ENCODE measurements at regions not wholly inside any gene's neighbourhood (a gene's known extent, or its start where the extent isn't known, plus 50 kb on each side); places are given as distances from the start of the nearest gene placed in this dataset.

GRCh38 chr1:163914785-163915413 is 593.1 kb downstream of the NUF2 start:
- DNase-seq (ENCODE audit: low read depth in 6 of 9, low spot score in 9 of 9) = no peak
- Histone ChIP-seq H3K27ac (ENCODE audit: low read depth in 1 of 2, low read length in 1 of 2) (no peak overlapping the region), H3K27me3 (ENCODE audit: control insufficient read depth in 2 of 2, insufficient read depth in 1 of 2, low read length in 1 of 2) (no peaks in the 10 kb centered on the region), H3K4me3 (ENCODE audit: low read length in 2 of 2) (no peak overlapping the region), H3K9me3 (ENCODE audit: control insufficient read depth in 2 of 2, insufficient read depth in 1 of 2, low read length in 1 of 2) (no peaks in the 10 kb centered on the region), H3K4me1 (ENCODE audit: control insufficient read depth in 2 of 2, insufficient read depth in 2 of 2, low read length in 2 of 2) (no peaks in the 10 kb centered on the region), H3K36me3 (ENCODE audit: control insufficient read depth in 2 of 2, insufficient read depth in 2 of 2, low read length in 1 of 2) (no peaks in the 10 kb centered on the region)

- DNase-seq (ENCODE audit: low read depth in 6 of 9, low spot score in 9 of 9) = peak in 1 of 9 donors; percentile 8
- no peaks in the 10 kb centered on the region for H3K4me1 ChIP-seq (ENCODE audit: control insufficient read depth in 2 of 2, insufficient read depth in 2 of 2, low read length in 2 of 2)
- no peak overlapping the region for H3K27ac ChIP-seq (ENCODE audit: low read depth in 1 of 2, low read length in 1 of 2)
- no peak overlapping the region for H3K4me3 ChIP-seq (ENCODE audit: low read length in 2 of 2)
- H3K9me3 ChIP-seq (ENCODE audit: control insufficient read depth in 2 of 2, insufficient read depth in 1 of 2, low read length in 1 of 2) = no peaks in the 10 kb centered on the region
- H3K27me3 ChIP-seq (ENCODE audit: control insufficient read depth in 2 of 2, insufficient read depth in 1 of 2, low read length in 1 of 2) = no peaks in the 10 kb centered on the region
- H3K36me3 ChIP-seq (ENCODE audit: control insufficient read depth in 2 of 2, insufficient read depth in 2 of 2, low read length in 1 of 2) = no peaks in the 10 kb centered on the region
Observed at GRCh38 chr1:163922743-163923201, 601.0 kb downstream of the NUF2 start.

- no peak overlapping the region for H3K4me3 ChIP-seq (ENCODE audit: low read length in 2 of 2)
- H3K4me1 ChIP-seq (ENCODE audit: control insufficient read depth in 2 of 2, insufficient read depth in 2 of 2, low read length in 2 of 2) = no peaks in the 10 kb centered on the region
- no peaks in the 10 kb centered on the region for H3K9me3 ChIP-seq (ENCODE audit: control insufficient read depth in 2 of 2, insufficient read depth in 1 of 2, low read length in 1 of 2)
- no peaks in the 10 kb centered on the region for H3K27me3 ChIP-seq (ENCODE audit: control insufficient read depth in 2 of 2, insufficient read depth in 1 of 2, low read length in 1 of 2)
- no peak for DNase-seq (ENCODE audit: low read depth in 6 of 9, low spot score in 9 of 9)
- WGBS = 96% methylated on average over 3 of the region's 3 CpGs
- no peaks in the 10 kb centered on the region for H3K36me3 ChIP-seq (ENCODE audit: control insufficient read depth in 2 of 2, insufficient read depth in 2 of 2, low read length in 1 of 2)
- H3K27ac ChIP-seq (ENCODE audit: low read depth in 1 of 2, low read length in 1 of 2) = no peak overlapping the region
Observed at GRCh38 chr1:163924041-163924440, 602.3 kb downstream of the NUF2 start.

- H3K4me3 ChIP-seq (ENCODE audit: low read length in 2 of 2) = no peak overlapping the region
- no peaks in the 10 kb centered on the region for H3K27me3 ChIP-seq (ENCODE audit: control insufficient read depth in 2 of 2, insufficient read depth in 1 of 2, low read length in 1 of 2)
- WGBS = 90% methylated on average over 1 of the region's 1 CpG
- H3K9me3 ChIP-seq (ENCODE audit: control insufficient read depth in 2 of 2, insufficient read depth in 1 of 2, low read length in 1 of 2) = no peaks in the 10 kb centered on the region
- H3K36me3 ChIP-seq (ENCODE audit: control insufficient read depth in 2 of 2, insufficient read depth in 2 of 2, low read length in 1 of 2) = no peaks in the 10 kb centered on the region
- H3K27ac ChIP-seq (ENCODE audit: low read depth in 1 of 2, low read length in 1 of 2) = no peak overlapping the region
- H3K4me1 ChIP-seq (ENCODE audit: control insufficient read depth in 2 of 2, insufficient read depth in 2 of 2, low read length in 2 of 2) = no peaks in the 10 kb centered on the region
- DNase-seq (ENCODE audit: low read depth in 6 of 9, low spot score in 9 of 9) = no peak
Observed at GRCh38 chr1:163927493-163927892, 605.7 kb downstream of the NUF2 start.

GRCh38 chr1:163928069-163928468 is 606.3 kb downstream of the NUF2 start:
- no peaks in the 10 kb centered on the region for H3K36me3 ChIP-seq (ENCODE audit: control insufficient read depth in 2 of 2, insufficient read depth in 2 of 2, low read length in 1 of 2)
- no peak overlapping the region for H3K4me3 ChIP-seq (ENCODE audit: low read length in 2 of 2)
- H3K4me1 ChIP-seq (ENCODE audit: control insufficient read depth in 2 of 2, insufficient read depth in 2 of 2, low read length in 2 of 2) = no peaks in the 10 kb centered on the region
- H3K9me3 ChIP-seq (ENCODE audit: control insufficient read depth in 2 of 2, insufficient read depth in 1 of 2, low read length in 1 of 2) = no peaks in the 10 kb centered on the region
- DNase-seq (ENCODE audit: low read depth in 6 of 9, low spot score in 9 of 9) = no peak
- H3K27me3 ChIP-seq (ENCODE audit: control insufficient read depth in 2 of 2, insufficient read depth in 1 of 2, low read length in 1 of 2) = no peaks in the 10 kb centered on the region
- no peak overlapping the region for H3K27ac ChIP-seq (ENCODE audit: low read depth in 1 of 2, low read length in 1 of 2)

DNA sequence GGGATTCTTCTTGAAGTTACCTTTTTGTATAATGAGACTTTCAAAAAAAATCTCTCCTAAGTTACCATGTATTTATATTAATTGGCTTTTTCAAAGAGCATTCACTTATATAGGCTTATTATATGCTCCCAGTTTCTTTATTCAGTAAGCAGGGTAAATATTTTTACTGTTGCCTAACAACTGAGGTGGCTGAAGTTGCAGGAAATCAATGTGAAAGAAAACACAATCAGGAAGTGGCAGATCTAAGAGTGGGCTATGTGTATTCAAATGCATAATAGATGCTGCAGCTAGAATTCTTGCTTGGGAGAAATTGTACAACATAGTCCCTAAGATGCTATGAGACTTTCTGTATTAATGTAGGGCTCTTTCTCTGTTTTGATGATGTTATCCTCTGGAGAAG is 606.9 kb downstream of the NUF2 start:
- Histone ChIP-seq H3K27ac (ENCODE audit: low read depth in 1 of 2, low read length in 1 of 2) (no peak overlapping the region), H3K36me3 (ENCODE audit: control insufficient read depth in 2 of 2, insufficient read depth in 2 of 2, low read length in 1 of 2) (no peaks in the 10 kb centered on the region), H3K27me3 (ENCODE audit: control insufficient read depth in 2 of 2, insufficient read depth in 1 of 2, low read length in 1 of 2) (no peaks in the 10 kb centered on the region), H3K4me1 (ENCODE audit: control insufficient read depth in 2 of 2, insufficient read depth in 2 of 2, low read length in 2 of 2) (no peaks in the 10 kb centered on the region), H3K4me3 (ENCODE audit: low read length in 2 of 2) (no peak overlapping the region), H3K9me3 (ENCODE audit: control insufficient read depth in 2 of 2, insufficient read depth in 1 of 2, low read length in 1 of 2) (no peaks in the 10 kb centered on the region)
- no peak for DNase-seq (ENCODE audit: low read depth in 6 of 9, low spot score in 9 of 9)

GRCh38 chr1:163932901-163933300 is 611.1 kb downstream of the NUF2 start:
- 93% methylated on average over 3 of the region's 3 CpGs for WGBS
- H3K27ac ChIP-seq (ENCODE audit: low read depth in 1 of 2, low read length in 1 of 2) = no peak overlapping the region
- H3K9me3 ChIP-seq (ENCODE audit: control insufficient read depth in 2 of 2, insufficient read depth in 1 of 2, low read length in 1 of 2) = no peaks in the 10 kb centered on the region
- H3K36me3 ChIP-seq (ENCODE audit: control insufficient read depth in 2 of 2, insufficient read depth in 2 of 2, low read length in 1 of 2) = no peaks in the 10 kb centered on the region
- no peaks in the 10 kb centered on the region for H3K4me1 ChIP-seq (ENCODE audit: control insufficient read depth in 2 of 2, insufficient read depth in 2 of 2, low read length in 2 of 2)
- H3K4me3 ChIP-seq (ENCODE audit: low read length in 2 of 2) = no peak overlapping the region
- no peaks in the 10 kb centered on the region for H3K27me3 ChIP-seq (ENCODE audit: control insufficient read depth in 2 of 2, insufficient read depth in 1 of 2, low read length in 1 of 2)
- no peak for DNase-seq (ENCODE audit: low read depth in 6 of 9, low spot score in 9 of 9)

GRCh38 chr1:163933437-163933836 is 611.7 kb downstream of the NUF2 start:
- Histone ChIP-seq H3K36me3 (ENCODE audit: control insufficient read depth in 2 of 2, insufficient read depth in 2 of 2, low read length in 1 of 2) (no peaks in the 10 kb centered on the region), H3K4me1 (ENCODE audit: control insufficient read depth in 2 of 2, insufficient read depth in 2 of 2, low read length in 2 of 2) (no peaks in the 10 kb centered on the region), H3K27ac (ENCODE audit: low read depth in 1 of 2, low read length in 1 of 2) (no peak overlapping the region), H3K27me3 (ENCODE audit: control insufficient read depth in 2 of 2, insufficient read depth in 1 of 2, low read length in 1 of 2) (no peaks in the 10 kb centered on the region), H3K4me3 (ENCODE audit: low read length in 2 of 2) (no peak overlapping the region), H3K9me3 (ENCODE audit: control insufficient read depth in 2 of 2, insufficient read depth in 1 of 2, low read length in 1 of 2) (no peaks in the 10 kb centered on the region)
- DNase-seq (ENCODE audit: low read depth in 6 of 9, low spot score in 9 of 9) = no peak
- 70% methylated on average over 3 of the region's 3 CpGs for WGBS

- no peak for DNase-seq (ENCODE audit: low read depth in 6 of 9, low spot score in 9 of 9)
- H3K4me3 ChIP-seq (ENCODE audit: low read length in 2 of 2) = no peak overlapping the region
- H3K27ac ChIP-seq (ENCODE audit: low read depth in 1 of 2, low read length in 1 of 2) = no peak overlapping the region
- 90% methylated on average over 3 of the region's 3 CpGs for WGBS
- H3K9me3 ChIP-seq (ENCODE audit: control insufficient read depth in 2 of 2, insufficient read depth in 1 of 2, low read length in 1 of 2) = no peaks in the 10 kb centered on the region
- no peaks in the 10 kb centered on the region for H3K4me1 ChIP-seq (ENCODE audit: control insufficient read depth in 2 of 2, insufficient read depth in 2 of 2, low read length in 2 of 2)
- H3K27me3 ChIP-seq (ENCODE audit: control insufficient read depth in 2 of 2, insufficient read depth in 1 of 2, low read length in 1 of 2) = no peaks in the 10 kb centered on the region
- H3K36me3 ChIP-seq (ENCODE audit: control insufficient read depth in 2 of 2, insufficient read depth in 2 of 2, low read length in 1 of 2) = no peaks in the 10 kb centered on the region
Observed at GRCh38 chr1:163935738-163936374, 614.1 kb downstream of the NUF2 start.

All from thymus (tissue), 11 donors.